Breast epithelium (tissue), 3 donors: ENCODE measurements at regions not wholly inside any gene's neighbourhood (a gene's known extent, or its start where the extent isn't known, plus 50 kb on each side); places are given as distances from the start of the nearest gene placed in this dataset.

Experiments used
- CTCF ChIP-seq, 3 donors: fragments of 450-650 bp; IDR thresholded peaks; one replicate each; pipeline ENCODE4 v1.5.1; 2016 to 2017; ENCODE audit warnings: antibody characterized with exemption in 3 of 3, mild to moderate bottlenecking in 3 of 3, moderate library complexity in 3 of 3
- POLR2A ChIP-seq: fragments of 450-650 bp; IDR thresholded peaks from one replicate; pipeline ENCODE4 v1.6.1; 2016; ENCODE audit warnings: antibody characterized with exemption, mild to moderate bottlenecking, moderate library complexity
- POLR2AphosphoS5 ChIP-seq, 3 donors: sonication (generic); formaldehyde crosslinking; IDR thresholded peaks; one replicate each; pipeline ENCODE4 v1.6.1; 2017; ENCODE audit warnings: antibody characterized with exemption in 3 of 3

GRCh38 chr21:20944139-20944538, 54.1 kb upstream of the NCAM2 start:
- TF ChIP-seq CTCF (IDR thresholded peaks at IDR 0.05), result no peak
- no peak for TF ChIP-seq POLR2AphosphoS5 (IDR thresholded peaks at IDR 0.05)
- no peak for TF ChIP-seq POLR2A
